ENCODE measurements at regions not wholly inside any gene's neighbourhood (a gene's known extent, or its start where the extent isn't known, plus 50 kb on each side); places are given as distances from the start of the nearest gene placed in this dataset.
A peak's percentile ranks its signal among the peaks of the same experiment; 100 is the strongest.

DNA sequence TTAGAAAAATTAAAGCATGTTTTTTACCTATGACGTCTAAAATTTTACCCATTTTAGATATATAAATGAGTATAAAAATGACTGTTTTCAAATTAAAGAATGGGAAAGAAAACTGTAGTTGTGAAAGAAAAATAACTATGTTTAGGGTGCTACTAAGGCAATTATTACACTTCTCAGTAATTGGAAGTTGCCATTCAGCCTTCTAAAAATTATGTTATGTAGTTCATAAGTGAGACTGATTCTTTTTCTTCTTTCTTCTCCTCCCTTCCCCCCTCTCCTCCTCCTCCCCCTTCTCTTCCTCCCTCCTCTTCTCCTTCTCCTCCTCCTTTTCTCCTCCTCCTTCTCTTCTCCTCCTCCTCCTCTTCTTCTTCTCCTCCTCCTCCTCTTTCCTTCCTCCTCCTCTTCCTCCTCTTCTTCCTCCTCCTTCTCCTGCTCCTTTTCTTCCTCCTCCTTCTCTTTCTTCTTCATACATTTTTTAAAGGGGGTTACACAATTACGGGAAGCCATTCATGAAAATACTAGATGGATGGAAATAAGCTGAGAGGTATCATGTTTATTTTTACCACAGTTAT, 223.6 kb downstream of the CETN3 start:
- no peak for DNase-seq

DNA sequence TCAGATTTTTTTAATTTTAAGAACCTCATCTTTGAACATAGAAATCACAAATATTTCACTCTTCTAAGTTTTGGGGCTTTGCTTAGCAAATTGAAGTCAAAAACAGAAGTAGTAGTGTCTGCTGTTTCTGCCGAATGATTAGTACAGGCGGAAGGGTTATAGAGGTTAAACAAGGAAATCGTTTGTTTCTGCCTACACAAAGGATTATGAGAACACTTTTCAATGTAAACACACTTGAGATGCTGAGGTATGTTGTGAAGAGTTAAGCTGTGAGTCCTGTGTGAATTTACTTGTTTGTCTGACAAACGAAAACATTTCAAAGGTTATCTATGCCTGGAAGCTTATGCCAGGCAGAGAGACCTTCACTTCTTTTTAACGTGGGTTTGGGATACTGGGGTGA, 224.8 kb downstream of the CETN3 start:
- DNase-seq, result no peak

GRCh38 chr5:90182726-90183125, 226.8 kb downstream of the CETN3 start:
- no peak for DNase-seq

DNA sequence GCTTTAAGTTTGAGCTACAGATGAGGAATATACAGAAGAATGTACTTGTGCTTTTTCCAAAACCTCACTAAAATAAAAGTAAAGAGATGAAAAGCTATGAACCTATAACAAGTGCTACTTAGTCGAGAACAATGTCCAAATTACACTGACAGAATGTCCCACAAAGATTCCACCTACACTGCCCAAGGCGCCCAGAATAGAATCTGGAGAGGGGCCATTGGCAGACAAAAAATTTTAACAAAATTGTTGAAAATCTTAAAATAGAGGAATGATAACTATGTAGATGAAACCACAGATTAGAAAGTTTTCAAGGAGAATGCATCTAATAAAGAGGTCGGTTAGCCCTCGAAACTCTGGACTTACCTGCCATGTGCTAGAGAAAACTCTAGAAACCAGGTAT, 235.3 kb downstream of the CETN3 start:
- no peak for DNase-seq

GRCh38 chr5:90173299-90174030, 236.1 kb downstream of the CETN3 start:
- DNase-seq, result no peak

- no peak for DNase-seq
Observed at GRCh38 chr5:90171466-90171865, 238.1 kb downstream of the CETN3 start.

DNA sequence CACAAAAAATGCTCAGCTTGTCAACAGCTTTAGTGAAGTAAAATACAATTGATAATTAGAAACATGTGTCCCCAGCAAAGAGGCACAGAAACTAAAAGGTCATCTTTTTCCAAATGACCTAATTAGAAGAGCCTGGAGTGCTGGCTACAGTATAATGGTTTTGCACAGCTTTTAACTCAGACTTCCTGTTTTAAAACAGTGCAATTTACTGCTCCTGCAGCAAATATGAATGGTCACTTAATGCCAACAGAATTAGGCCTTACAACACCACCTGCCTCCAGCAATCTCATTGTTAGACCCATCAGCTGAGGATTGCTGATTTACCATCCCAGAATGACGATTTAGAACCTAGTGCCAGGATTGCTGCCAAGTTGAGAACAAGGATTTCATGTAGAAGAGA, 239.3 kb downstream of the CETN3 start:
- DNase-seq, result no peak

- DNase-seq, result peak; percentile 50
Observed at GRCh38 chr5:90169078-90169477, 240.5 kb downstream of the CETN3 start.

DNA sequence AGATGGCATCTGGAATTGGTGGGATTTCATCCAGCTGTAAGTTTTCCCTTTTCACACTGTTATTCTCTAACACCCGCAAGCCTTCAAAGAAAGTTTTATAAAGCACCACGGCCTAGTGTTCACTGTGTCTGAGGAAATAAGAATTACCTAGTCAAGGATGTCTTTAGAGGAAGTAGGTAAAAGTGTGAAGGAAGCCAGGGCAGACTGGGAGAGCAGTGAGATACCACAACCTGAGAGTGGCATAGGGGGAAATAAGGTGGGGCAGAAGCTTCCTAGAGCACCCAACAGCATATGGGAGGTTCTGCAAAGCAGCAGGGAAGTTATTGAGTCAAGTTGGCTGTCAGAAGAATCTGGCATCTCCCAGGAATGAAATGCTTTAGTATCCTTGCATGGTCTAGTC, 241.2 kb downstream of the CETN3 start:
- no peak for DNase-seq

GRCh38 chr5:90166816-90167215, 242.7 kb downstream of the CETN3 start:
- no peak for DNase-seq

DNA sequence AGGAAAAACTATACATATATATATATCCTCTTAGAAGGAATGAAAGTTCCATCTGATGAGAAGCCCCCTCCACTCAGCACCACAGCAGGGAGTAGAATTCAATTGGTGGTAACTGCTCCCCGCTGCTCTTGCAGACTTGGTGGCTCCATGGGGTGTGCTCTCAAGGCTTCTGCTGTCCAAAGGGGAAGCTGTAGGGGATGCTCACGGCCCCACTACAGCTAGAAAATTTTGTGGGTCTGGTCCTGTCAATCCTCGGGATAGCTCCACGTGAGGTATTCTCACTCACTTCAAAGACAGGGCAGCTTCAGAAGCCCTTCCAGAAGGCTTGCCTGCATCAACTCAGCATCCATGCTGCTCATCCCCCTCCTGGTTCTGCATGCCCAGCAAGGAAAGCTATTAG, 247.2 kb downstream of the CETN3 start:
- no peak for DNase-seq

- no peak for DNase-seq
Observed at GRCh38 chr5:90161414-90161813, 248.1 kb downstream of the CETN3 start.

GRCh38 chr5:90158131-90158530, 251.4 kb downstream of the CETN3 start:
- no peak for DNase-seq

DNA sequence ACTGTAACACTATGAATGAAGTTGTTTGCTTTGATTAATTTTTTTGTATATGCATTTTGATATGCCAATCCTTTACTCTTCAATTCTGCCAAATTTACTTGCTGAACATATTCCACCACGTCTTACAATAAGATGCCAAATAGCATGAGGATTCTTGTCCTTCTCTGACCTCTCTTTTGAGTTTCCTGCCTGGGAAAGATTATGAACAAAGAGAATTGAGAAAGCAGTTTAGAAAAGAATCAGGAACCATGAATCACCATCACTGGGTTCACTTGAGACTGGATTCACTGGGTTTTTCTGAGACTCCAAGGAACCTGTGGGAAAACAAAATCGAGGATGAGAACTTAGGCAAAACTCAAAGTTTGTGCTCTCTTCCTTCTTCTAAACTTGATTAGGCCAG, 256.5 kb downstream of the CETN3 start:
- no peak for DNase-seq

DNA sequence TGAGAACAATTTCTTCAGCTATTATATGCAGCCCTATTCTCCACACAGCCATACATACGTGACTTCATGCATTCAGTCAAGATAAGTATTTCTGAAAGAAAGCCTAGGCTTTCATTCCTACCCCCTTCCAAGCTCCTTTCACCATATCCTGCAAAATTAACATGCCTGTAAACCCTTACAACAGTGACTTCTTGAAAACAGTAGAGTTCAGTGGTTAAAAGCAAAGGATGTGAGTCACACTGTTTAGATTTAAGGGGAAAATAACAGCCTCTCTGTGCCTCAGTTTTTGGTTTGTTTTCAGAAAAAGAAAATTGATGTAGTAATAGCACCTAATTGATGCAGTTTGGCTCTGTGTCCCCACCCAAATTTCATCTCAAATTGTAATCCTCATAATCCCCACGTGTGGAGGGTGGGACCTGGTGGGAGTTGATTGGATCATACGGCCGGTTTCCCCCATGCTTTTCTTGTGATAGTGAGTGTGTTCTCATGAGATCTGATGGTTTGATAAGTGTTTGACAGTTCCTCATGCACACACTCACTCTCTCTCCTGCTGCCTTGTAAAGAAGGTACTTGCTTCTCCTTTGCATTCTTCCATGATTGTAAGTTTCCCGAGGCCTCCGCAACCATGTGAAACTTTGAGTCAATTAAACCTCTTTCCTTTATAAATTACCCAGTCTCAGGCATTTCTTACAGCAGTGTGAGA, 264.8 kb downstream of the CETN3 start:
- no peak for DNase-seq

DNA sequence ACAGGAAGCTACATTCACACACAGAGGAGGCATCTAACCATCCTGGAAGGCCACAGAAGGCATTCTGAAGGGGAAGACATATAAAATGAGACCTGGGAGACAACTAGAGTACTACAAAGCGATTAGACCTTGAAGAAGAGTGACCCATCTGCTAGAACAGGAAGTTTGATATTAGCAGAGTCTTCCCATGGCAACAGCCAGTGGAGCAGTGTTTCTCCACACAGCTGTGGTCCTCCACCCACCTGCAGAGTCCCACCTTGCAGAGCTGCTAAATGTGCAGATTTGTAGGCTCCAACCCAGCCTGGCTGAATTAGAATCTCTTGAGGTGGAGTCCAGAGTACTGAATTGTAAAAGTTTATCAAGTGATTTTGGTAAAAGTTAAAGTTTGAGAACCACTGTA, 267.0 kb downstream of the CETN3 start:
- DNase-seq, result no peak

- no peak for DNase-seq
Observed at GRCh38 chr5:90141984-90142383, 267.6 kb downstream of the CETN3 start.

- no peak for DNase-seq
Observed at GRCh38 chr5:90136952-90137528, 272.5 kb downstream of the CETN3 start.

- DNase-seq, result no peak
Observed at GRCh38 chr5:90135779-90136378, 273.7 kb downstream of the CETN3 start.

- no peak for DNase-seq
Observed at GRCh38 chr5:90134892-90135291, 274.7 kb downstream of the CETN3 start.

GRCh38 chr5:90134381-90134780, 275.2 kb downstream of the CETN3 start:
- no peak for DNase-seq

DNA sequence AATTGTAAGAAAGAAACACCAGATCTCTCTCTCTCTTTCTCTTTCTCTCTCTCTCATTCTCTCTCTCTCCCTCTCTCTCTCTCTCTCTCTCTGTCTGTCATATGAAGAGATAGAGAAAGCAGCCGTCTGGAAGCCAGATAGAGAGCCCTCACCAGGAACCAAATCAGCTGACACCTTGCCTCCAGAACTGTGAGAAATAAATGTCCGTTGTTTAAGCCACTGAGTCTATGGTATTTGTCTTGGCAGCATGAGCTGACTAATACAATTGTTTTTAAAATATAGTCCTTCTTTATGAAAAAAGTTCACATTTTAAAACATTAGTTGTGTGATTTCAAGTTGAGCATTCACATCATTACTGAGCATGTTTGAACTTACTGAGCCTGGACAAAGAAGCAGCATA, 275.6 kb downstream of the CETN3 start:
- DNase-seq, result no peak

- DNase-seq, result no peak
Observed at GRCh38 chr5:90131383-90132133, 278.0 kb downstream of the CETN3 start.
